WTC11 (cell line): ENCODE measurements at regions not wholly inside any gene's neighbourhood (a gene's known extent, or its start where the extent isn't known, plus 50 kb on each side); places are given as distances from the start of the nearest gene placed in this dataset.

Experiments
- CBFB ChIP-seq: sonication (generic); formaldehyde crosslinking; IDR thresholded peaks from 2 replicates; pipeline ENCODE4 v1.8.1; 2022; ENCODE audit warnings: mild to moderate bottlenecking, low read depth, missing genetic modification reagents
- JAZF1 ChIP-seq: fragments of 250-450 bp; sonication (Bioruptor Pico); IDR thresholded peaks from 2 replicates; pipeline ENCODE4 v1.9.0; 2021; ENCODE audit warnings: moderate library complexity, mild to moderate bottlenecking, inconsistent platforms
- SMAD4 ChIP-seq: sonication (generic); formaldehyde crosslinking; IDR thresholded peaks from 2 replicates; pipeline ENCODE4 v1.8.0; 2022; ENCODE audit warnings: mild to moderate bottlenecking, missing genetic modification reagents
- SP1 ChIP-seq: sonication (generic); formaldehyde crosslinking; conservative IDR thresholded peaks from 2 replicates; pipeline ENCODE4 v1.8.1; 2022; ENCODE audit warnings: missing genetic modification reagents
- TEAD4 ChIP-seq: sonication (generic); formaldehyde crosslinking; IDR thresholded peaks from 2 replicates; pipeline ENCODE4 v1.8.0; 2022; ENCODE audit warnings: mild to moderate bottlenecking, missing genetic modification reagents
- ZNF263 ChIP-seq: sonication (generic); formaldehyde crosslinking; IDR thresholded peaks from 2 replicates; pipeline ENCODE4 v1.8.1; 2022; ENCODE audit warnings: low read depth, mild to moderate bottlenecking, moderate library complexity, missing genetic modification reagents
- ZNF423 ChIP-seq: fragments of 250-450 bp; sonication (Bioruptor Pico); IDR thresholded peaks from 2 replicates; pipeline ENCODE4 v2.1.2; 2022; ENCODE audit warnings: mild to moderate bottlenecking, moderate library complexity
- TF ChIP-seq, protein P1 (sequence below): fragments of 200-600 bp; IDR thresholded peaks from 2 replicates; pipeline ENCODE4 v1.8.0; 2022; ENCODE audit warnings: antibody characterized with exemption
- TF ChIP-seq, protein P2 (sequence below): sonication (generic); formaldehyde crosslinking; IDR thresholded peaks from 2 replicates; pipeline ENCODE4 v1.8.0; 2022; ENCODE audit warnings: mild to moderate bottlenecking, missing genetic modification reagents
- TF ChIP-seq, protein P3 (sequence below): sonication (generic); formaldehyde crosslinking; IDR thresholded peaks from 2 replicates; pipeline ENCODE4 v1.8.1; 2022; ENCODE audit warnings: low read depth, missing genetic modification reagents, borderline replicate concordance
- TF ChIP-seq, protein P4 (sequence below): fragments of 250-450 bp; sonication (Bioruptor Pico); IDR thresholded peaks from 2 replicates; pipeline ENCODE4 v1.9.0; 2021; ENCODE audit warnings: moderate library complexity, mild to moderate bottlenecking, inconsistent platforms, borderline replicate concordance

DNA sequence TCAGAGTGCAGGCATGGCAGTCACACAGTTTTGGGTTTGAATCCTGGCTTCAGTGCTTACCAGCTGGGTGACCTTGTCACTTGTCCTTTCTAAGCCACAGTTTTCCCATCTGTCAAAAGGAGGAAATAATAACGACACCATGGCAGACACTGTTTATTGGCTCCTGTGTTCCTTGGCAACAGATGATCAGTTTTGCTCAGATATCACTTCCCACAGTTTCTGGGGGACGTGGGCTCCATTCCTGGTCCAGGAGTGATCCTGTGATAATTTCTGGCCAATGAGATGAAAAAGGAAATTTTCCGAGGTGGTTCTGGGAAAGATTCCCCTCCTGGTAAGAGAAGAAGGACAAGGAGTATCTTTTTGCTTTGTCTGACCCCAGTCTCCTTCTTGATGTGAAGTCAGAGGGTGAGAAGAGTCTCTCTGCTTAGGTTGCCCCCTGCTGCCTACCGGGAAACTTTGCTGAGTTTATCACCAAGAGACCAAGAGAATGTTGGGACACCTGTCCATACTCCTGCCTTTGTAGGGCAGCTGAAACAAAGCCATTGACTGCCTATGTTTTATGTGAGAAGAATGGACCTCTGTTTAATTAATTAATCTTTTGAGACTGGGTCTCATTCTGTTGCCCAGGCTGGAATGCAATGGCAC, 178.9 kb upstream of the NRXN3 start:
- TF ChIP-seq, protein P1, sequence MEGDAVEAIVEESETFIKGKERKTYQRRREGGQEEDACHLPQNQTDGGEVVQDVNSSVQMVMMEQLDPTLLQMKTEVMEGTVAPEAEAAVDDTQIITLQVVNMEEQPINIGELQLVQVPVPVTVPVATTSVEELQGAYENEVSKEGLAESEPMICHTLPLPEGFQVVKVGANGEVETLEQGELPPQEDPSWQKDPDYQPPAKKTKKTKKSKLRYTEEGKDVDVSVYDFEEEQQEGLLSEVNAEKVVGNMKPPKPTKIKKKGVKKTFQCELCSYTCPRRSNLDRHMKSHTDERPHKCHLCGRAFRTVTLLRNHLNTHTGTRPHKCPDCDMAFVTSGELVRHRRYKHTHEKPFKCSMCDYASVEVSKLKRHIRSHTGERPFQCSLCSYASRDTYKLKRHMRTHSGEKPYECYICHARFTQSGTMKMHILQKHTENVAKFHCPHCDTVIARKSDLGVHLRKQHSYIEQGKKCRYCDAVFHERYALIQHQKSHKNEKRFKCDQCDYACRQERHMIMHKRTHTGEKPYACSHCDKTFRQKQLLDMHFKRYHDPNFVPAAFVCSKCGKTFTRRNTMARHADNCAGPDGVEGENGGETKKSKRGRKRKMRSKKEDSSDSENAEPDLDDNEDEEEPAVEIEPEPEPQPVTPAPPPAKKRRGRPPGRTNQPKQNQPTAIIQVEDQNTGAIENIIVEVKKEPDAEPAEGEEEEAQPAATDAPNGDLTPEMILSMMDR = no peak
- TF ChIP-seq TEAD4 (CRISPR knock-in tag) = no peak
- TF ChIP-seq, protein P2, sequence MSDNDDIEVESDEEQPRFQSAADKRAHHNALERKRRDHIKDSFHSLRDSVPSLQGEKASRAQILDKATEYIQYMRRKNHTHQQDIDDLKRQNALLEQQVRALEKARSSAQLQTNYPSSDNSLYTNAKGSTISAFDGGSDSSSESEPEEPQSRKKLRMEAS (CRISPR knock-in tag) = no peak
- no peak for TF ChIP-seq ZNF263 (CRISPR knock-in tag)
- TF ChIP-seq JAZF1 (CRISPR knock-in tag) = no peak
- TF ChIP-seq SMAD4 (CRISPR knock-in tag) = no peak
- TF ChIP-seq, protein P3, sequence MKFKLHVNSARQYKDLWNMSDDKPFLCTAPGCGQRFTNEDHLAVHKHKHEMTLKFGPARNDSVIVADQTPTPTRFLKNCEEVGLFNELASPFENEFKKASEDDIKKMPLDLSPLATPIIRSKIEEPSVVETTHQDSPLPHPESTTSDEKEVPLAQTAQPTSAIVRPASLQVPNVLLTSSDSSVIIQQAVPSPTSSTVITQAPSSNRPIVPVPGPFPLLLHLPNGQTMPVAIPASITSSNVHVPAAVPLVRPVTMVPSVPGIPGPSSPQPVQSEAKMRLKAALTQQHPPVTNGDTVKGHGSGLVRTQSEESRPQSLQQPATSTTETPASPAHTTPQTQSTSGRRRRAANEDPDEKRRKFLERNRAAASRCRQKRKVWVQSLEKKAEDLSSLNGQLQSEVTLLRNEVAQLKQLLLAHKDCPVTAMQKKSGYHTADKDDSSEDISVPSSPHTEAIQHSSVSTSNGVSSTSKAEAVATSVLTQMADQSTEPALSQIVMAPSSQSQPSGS (CRISPR knock-in tag) = no peak
- TF ChIP-seq ZNF423 (CRISPR knock-in tag) = no peak
- TF ChIP-seq SP1 (CRISPR knock-in tag) = no peak
- TF ChIP-seq CBFB = no peak
- TF ChIP-seq, protein P4, sequence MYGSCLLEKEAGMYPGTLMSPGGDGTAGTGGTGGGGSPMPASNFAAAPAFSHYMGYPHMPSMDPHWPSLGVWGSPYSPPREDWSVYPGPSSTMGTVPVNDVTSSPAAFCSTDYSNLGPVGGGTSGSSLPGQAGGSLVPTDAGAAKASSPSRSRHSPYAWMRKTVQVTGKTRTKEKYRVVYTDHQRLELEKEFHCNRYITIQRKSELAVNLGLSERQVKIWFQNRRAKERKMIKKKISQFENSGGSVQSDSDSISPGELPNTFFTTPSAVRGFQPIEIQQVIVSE (CRISPR knock-in tag) = no peak
